ENCODE measurements at regions not wholly inside any gene's neighbourhood (a gene's known extent, or its start where the extent isn't known, plus 50 kb on each side); places are given as distances from the start of the nearest gene placed in this dataset.
"Not testable (repeated sequence)": the region's sequence is repeated elsewhere in the genome, so short reads cannot be mapped to it uniquely, and the experiment has no call there.

DNA sequence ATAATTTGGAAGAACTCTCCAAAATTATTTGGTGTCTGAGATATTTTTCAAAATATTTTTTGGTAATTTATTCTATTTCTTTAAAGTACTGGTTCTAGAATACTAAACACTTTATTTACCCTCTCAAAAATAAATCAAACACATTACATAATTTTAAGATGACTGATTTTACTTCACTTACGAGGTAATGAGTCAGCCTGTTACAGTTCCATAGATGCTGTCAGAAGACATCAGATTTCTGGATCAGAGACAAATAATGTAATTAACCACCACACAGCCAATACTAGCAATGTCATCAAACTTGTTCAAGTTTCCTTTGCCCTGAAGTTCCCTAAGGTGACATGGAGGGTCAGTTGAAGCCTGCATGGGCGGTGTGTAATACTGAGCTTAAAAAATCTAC, 106.1 kb upstream of the CDH9 start:
- no peak for DNase-seq (ENCODE audit: low spot score)
- TF ChIP-seq, protein P1, sequence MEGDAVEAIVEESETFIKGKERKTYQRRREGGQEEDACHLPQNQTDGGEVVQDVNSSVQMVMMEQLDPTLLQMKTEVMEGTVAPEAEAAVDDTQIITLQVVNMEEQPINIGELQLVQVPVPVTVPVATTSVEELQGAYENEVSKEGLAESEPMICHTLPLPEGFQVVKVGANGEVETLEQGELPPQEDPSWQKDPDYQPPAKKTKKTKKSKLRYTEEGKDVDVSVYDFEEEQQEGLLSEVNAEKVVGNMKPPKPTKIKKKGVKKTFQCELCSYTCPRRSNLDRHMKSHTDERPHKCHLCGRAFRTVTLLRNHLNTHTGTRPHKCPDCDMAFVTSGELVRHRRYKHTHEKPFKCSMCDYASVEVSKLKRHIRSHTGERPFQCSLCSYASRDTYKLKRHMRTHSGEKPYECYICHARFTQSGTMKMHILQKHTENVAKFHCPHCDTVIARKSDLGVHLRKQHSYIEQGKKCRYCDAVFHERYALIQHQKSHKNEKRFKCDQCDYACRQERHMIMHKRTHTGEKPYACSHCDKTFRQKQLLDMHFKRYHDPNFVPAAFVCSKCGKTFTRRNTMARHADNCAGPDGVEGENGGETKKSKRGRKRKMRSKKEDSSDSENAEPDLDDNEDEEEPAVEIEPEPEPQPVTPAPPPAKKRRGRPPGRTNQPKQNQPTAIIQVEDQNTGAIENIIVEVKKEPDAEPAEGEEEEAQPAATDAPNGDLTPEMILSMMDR (IDR thresholded peaks at IDR 0.05; ENCODE audit: extremely low read depth, missing control alignments) = no peak

DNA sequence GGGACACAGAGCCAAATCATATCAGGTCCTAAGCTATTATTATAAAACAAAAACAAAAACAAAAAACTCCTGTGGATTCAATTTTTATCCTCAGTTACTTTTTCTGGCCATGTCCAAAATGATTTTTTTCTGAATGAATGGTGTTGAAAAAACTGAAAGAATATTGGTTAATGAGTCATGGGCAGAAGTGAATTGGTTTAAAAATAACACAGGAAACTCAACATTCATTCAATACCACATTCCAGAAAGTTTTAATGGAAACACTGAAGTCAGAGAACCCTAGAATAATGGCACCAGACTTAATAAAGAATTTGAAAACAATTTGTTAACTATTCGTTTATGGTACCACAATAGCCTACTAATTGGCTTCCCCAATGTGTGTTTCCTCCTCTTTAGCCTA, 102.4 kb upstream of the CDH9 start:
- no peak for DNase-seq (ENCODE audit: low spot score)
- TF ChIP-seq, protein P1 (IDR thresholded peaks at IDR 0.05; ENCODE audit: extremely low read depth, missing control alignments) = no peak

DNA sequence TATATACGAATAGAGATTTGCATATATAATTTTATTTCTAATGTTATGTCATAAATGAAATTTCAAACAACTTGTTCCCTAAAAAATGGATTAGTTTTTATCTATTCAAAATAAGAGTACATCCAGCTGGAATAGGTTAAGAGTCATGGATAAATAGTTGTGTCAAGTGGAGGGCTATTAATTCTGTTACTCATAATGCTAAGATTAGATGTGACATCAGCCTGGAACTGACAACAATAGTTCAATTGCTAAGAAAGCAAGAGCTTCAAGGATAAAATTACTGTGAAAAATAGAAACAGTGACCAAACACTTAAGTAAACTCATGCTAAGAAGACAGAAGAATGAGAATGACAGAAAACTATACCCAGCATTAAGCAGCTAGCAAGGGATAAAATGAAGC, 92.2 kb upstream of the CDH9 start:
- no peak for DNase-seq (ENCODE audit: low spot score)
- TF ChIP-seq, protein P1 (IDR thresholded peaks at IDR 0.05; ENCODE audit: extremely low read depth, missing control alignments) = no peak

DNA sequence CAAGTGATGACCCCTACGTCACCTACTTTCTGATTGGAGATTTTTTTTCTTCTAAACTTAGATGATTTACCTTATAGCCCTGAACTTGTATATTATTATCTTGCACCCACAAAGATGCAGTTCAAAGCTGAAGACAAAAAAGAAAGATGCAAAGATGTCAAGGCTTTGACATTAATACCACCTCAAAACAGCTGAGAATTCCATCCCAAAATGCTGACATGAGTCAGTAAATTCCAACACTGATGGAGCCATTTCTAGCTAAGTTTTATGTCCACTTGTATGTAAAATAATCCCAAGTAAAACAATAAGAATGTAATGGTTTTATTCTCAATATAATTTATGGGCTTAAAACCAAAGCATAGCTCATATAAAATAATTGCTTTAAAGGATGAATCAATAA, 91.5 kb upstream of the CDH9 start:
- TF ChIP-seq, protein P1 (IDR thresholded peaks at IDR 0.05; ENCODE audit: extremely low read depth, missing control alignments) = no peak
- no peak for DNase-seq (ENCODE audit: low spot score)

DNA sequence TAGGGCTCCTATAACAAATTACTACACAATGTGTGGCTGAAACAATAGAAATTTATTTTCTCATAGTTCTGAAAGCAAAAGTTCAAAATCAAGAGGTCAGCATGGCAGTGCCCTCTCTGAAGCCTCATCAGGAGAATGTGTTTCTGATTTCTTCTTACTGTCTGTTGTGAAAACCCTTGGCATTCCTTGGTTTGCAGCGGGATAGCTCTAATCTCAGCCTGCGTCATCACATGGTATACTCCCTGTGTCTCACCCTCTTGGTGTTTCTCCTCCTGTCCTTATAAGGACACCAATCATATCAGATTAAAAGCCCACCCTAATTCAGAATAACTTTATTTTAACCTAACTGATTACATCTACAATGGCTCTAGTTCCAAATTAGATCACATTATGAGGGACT, 87.5 kb upstream of the CDH9 start:
- TF ChIP-seq, protein P1 (IDR thresholded peaks at IDR 0.05; ENCODE audit: extremely low read depth, missing control alignments) = no peak
- no peak for DNase-seq (ENCODE audit: low spot score)

DNA sequence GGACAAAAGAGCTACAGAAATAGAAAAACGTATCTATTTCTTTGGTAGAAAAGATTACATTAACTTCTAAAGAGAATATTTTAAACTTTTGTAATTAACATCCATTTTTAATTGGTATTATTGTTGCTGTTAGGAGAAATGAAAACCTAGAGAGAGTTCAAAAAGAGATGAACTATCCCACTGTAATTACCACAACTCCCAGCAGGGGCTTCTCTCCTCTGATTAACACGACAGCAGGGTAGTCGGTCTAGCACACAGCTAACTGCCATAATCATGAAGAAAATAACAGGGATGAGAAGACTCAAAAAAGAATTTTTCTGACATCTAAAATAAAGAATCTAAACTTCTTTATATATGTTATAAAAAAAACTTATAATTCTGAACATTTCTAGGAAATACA, 86.2 kb upstream of the CDH9 start:
- no peak for DNase-seq (ENCODE audit: low spot score)
- TF ChIP-seq, protein P1 (IDR thresholded peaks at IDR 0.05; ENCODE audit: extremely low read depth, missing control alignments) = no peak

DNA sequence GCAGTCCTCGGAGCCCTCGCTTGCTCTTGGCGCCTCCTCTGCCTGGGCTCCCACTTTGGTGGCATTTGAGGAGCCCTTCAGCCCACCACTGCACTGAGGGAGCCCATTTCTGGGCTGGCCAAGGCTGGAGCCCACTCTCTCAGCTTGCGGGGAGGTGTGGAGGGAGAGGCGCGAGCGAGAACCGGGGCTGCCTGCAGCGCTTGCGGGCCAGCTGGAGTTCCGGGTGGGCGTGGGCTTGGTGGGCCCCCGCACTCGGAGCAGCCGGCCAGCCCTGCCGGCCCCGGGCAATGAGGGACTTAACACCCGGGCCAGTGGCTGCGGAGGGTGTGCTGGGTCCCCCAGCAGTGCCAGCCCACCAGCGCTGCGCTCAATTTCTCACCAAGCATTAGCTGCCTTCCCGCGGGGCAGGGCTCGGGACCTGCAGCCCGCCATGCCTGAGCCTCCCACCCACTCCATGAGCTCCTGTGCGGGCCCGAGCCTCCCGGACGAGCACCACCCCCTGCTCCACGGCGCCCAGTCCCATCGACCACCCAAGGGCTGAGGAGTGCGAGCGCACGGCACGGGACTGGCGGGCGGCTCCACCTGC, 81.4 kb upstream of the CDH9 start:
- not testable (repeated sequence) for DNase-seq (ENCODE audit: low spot score)

DNA sequence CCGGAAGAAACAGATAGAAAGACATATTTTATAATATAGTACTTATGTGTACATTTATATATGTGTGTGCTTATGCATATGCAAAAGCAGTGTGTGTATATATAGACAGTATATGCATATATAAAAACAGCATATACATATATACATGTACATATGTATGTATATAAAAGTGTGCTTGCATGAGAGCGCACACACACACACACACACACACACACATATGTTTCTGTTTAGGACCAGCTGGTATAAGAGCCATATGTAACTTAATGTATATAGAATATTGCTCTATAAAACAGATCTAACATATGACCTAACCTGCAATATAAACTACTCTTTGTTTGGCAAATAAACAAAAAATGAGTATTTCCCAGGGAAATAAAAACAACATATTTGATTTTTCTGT, 65.1 kb upstream of the CDH9 start:
- DNase-seq (ENCODE audit: low spot score) = no peak
- TF ChIP-seq, protein P1 (IDR thresholded peaks at IDR 0.05; ENCODE audit: extremely low read depth, missing control alignments) = no peak

DNA sequence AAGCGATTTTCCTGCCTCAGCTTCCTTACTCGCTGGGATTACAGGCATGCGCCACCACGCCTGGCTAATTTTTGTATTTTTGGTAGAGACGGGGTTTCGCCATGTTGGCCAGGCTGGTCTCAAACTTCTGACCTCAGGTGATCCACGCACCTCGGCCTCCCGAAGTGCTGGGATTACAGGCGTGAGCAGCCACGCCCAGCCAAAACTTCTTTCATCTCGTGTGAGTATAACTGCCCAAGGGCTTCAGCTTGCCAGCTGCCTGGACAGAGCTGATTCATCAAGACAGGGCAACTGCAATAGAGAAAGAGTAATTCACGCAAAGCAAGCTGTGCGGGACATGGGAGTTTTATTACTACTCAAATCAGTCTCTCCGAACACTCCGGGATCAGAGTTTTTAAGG, 57.4 kb upstream of the CDH9 start:
- not testable (repeated sequence) for DNase-seq (ENCODE audit: low spot score)
